Spleen (tissue), 11 donors: ENCODE measurements at regions not wholly inside any gene's neighbourhood (a gene's known extent, or its start where the extent isn't known, plus 50 kb on each side); places are given as distances from the start of the nearest gene placed in this dataset.

Source experiments
- DNase-seq: peaks from one replicate; pipeline ENCODE4 v3.0.0-alpha.2; 2020
- H3K27ac ChIP-seq, 8 donors: fragments of 200-600 bp; sonication (generic) in 7 of 8; 1 replicate in 4 of 8; 2 replicates in 4 of 8; pipeline versions ENCODE4 v1.5.0 to v1.8.0; 2016 to 2021; ENCODE audit warnings: inconsistent platforms in 4 of 8, mild to moderate bottlenecking in 4 of 8, moderate library complexity in 1 of 8
- H3K27me3 ChIP-seq, 7 donors: fragments of 200-600 bp; sonication (generic) in 6 of 7; replicated peaks in 1 of 7; 1 replicate in 4 of 7; 2 replicates in 3 of 7; pipeline versions ENCODE4 v1.5.0 to v1.8.0; 2016 to 2021; ENCODE audit warnings: inconsistent platforms in 3 of 7, mild to moderate bottlenecking in 1 of 7
- H3K36me3 ChIP-seq, 6 donors: fragments of 200-600 bp; sonication (generic) in 5 of 6; 1 replicate in 4 of 6; 2 replicates in 2 of 6; pipeline versions ENCODE4 v1.5.0 to v1.8.0; 2016 to 2021; ENCODE audit warnings: inconsistent platforms in 2 of 6
- H3K4me1 ChIP-seq, 6 donors: fragments of 200-600 bp; sonication (generic) in 5 of 6; 1 replicate in 3 of 6; 2 replicates in 3 of 6; pipeline versions ENCODE4 v1.5.0 to v1.8.0; 2016 to 2021; ENCODE audit warnings: inconsistent platforms in 3 of 6
- H3K4me3 ChIP-seq, 8 donors: fragments of 200-600 bp; sonication (generic) in 7 of 8; 1 replicate in 4 of 8; 2 replicates in 4 of 8; pipeline versions ENCODE4 v1.5.0 to v1.8.0; 2016 to 2021; ENCODE audit warnings: inconsistent platforms in 4 of 8, mild to moderate bottlenecking in 4 of 8, moderate library complexity in 2 of 8
- H3K9me3 ChIP-seq, 8 donors: fragments of 200-600 bp; sonication (generic) in 7 of 8; 1 replicate in 4 of 8; 2 replicates in 4 of 8; pipeline versions ENCODE4 v1.5.0 to v1.8.0; 2016 to 2021; ENCODE audit warnings: inconsistent platforms in 4 of 8
- CTCF ChIP-seq, 11 experiments: fragments of 200-600 bp in 7 of 11; fragments of 450-650 bp in 4 of 11; sonication (generic) in 4 of 11; IDR thresholded peaks in 8 of 11; conservative IDR thresholded peaks in 3 of 11; 1 replicate in 7 of 11; 2 replicates in 4 of 11; pipeline versions ENCODE4 v1.4.0 to v1.8.0; 2016 to 2021; ENCODE audit warnings: antibody characterized with exemption in 11 of 11, inconsistent platforms in 4 of 11, mild to moderate bottlenecking in 1 of 11
- POLR2A ChIP-seq, 3 donors: fragments of 450-650 bp; IDR thresholded peaks; one replicate each; pipeline ENCODE4 v1.5.1; 2017; ENCODE audit warnings: antibody characterized with exemption in 3 of 3, mild to moderate bottlenecking in 1 of 3
- POLR2AphosphoS5 ChIP-seq, 3 donors: sonication (generic); formaldehyde crosslinking; IDR thresholded peaks; one replicate each; pipeline ENCODE4 v1.5.1; 2017; ENCODE audit warnings: antibody characterized with exemption in 3 of 3
- WGBS, 5 donors: extraction: QIAGEN DNeasy Blood & Tissue Kit in 3 of 5; methylation state at CpG; one replicate each; pipeline versions ENCODE4 v1.1.5 to v1.1.7; 2013 to 2018; 5-methylcytosine and 5-hydroxymethylcytosine counted together
- intact Hi-C: fragments of 100-400 bp; cut with DNase I; formaldehyde crosslinking; loops from one replicate; pipeline ENCODE4 v1.15.0; 2023; ENCODE audit warnings: low total_unique reads
- donor health status: healthy with polysubstance abuse.
- donor health status: DM: no; HTN: no; CAD: no; lungs with moderate emphysema.
- donor health status: DM: no; HTN: no; CAD: no.
- donor health status: Bipolar disorder and iron deficiency.
- donor health status: healthy.
- donor health status: DM: no; HTN: no; CAD: no.
- donor health status: DM: yes; HTN: yes; CAD: no.

- Histone ChIP-seq H3K27me3 (no peaks in the 10 kb centered on the region), H3K9me3 (peaks cover 0 to 54% (median 34%) of the 10 kb centered on the region in 8 donors), H3K4me3 (no peak overlapping the region), H3K36me3 (no peaks in the 10 kb centered on the region), H3K4me1 (no peaks in the 10 kb centered on the region), H3K27ac (no peak overlapping the region)
- no peak for TF ChIP-seq POLR2AphosphoS5 (IDR thresholded peaks at IDR 0.05)
- TF ChIP-seq CTCF (IDR thresholded peaks at IDR 0.05 in 8 of 11, conservative IDR thresholded peaks at IDR 0.05 in 3 of 11): no peak
- no peak for TF ChIP-seq POLR2A (IDR thresholded peaks at IDR 0.05)
- WGBS, 5 donors: 38 to 59% (median 55%) methylated on average over 3 of the region's 3 CpGs
- intact Hi-C loops: no loop called here
- DNase-seq: no peak
Measured at GRCh38 chr2:122927197-122927596, 1097.9 kb upstream of the CNTNAP5 start.

GRCh38 chr2:122927710-122928557, 1097.2 kb upstream of the CNTNAP5 start:
- intact Hi-C loops: no loop called here
- Histone ChIP-seq H3K27me3 (no peaks in the 10 kb centered on the region), H3K27ac (no peak overlapping the region), H3K4me3 (no peak overlapping the region), H3K4me1 (no peaks in the 10 kb centered on the region), H3K36me3 (no peaks in the 10 kb centered on the region), H3K9me3 (peaks cover 0 to 53% (median 33%) of the 10 kb centered on the region in 8 donors)
- DNase-seq: no peak
- TF ChIP-seq POLR2A (IDR thresholded peaks at IDR 0.05) (no peak), POLR2AphosphoS5 (IDR thresholded peaks at IDR 0.05) (no peak), CTCF (IDR thresholded peaks at IDR 0.05 in 8 of 11, conservative IDR thresholded peaks at IDR 0.05 in 3 of 11) (no peak)
- WGBS, 5 donors: 80 to 94% (median 82%) methylated on average over 4 of the region's 4 CpGs

- H3K9me3 ChIP-seq: peaks cover 0 to 40% (median 25%) of the 10 kb centered on the region in 8 donors
- no peak for TF ChIP-seq POLR2A (IDR thresholded peaks at IDR 0.05)
- no peak for TF ChIP-seq CTCF (IDR thresholded peaks at IDR 0.05 in 8 of 11, conservative IDR thresholded peaks at IDR 0.05 in 3 of 11)
- no peak for TF ChIP-seq POLR2AphosphoS5 (IDR thresholded peaks at IDR 0.05)
- no peaks in the 10 kb centered on the region for H3K4me1 ChIP-seq
- H3K27me3 ChIP-seq: no peaks in the 10 kb centered on the region
- H3K4me3 ChIP-seq: no peak overlapping the region
- intact Hi-C loops: no loop called here
- 89 to 91% (median 91%) methylated on average over 1 of the region's 1 CpG for WGBS, 5 donors
- DNase-seq: no peak
- no peak overlapping the region for H3K27ac ChIP-seq
- no peaks in the 10 kb centered on the region for H3K36me3 ChIP-seq
Measured at GRCh38 chr2:122929347-122929746, 1095.7 kb upstream of the CNTNAP5 start.

- H3K27me3 ChIP-seq: no peaks in the 10 kb centered on the region
- no peaks in the 10 kb centered on the region for H3K9me3 ChIP-seq
- no peak overlapping the region for H3K4me3 ChIP-seq
- H3K27ac ChIP-seq: no peak overlapping the region
- intact Hi-C loops: no loop called here
- TF ChIP-seq CTCF (IDR thresholded peaks at IDR 0.05 in 8 of 11, conservative IDR thresholded peaks at IDR 0.05 in 3 of 11) (no peak), POLR2AphosphoS5 (IDR thresholded peaks at IDR 0.05) (no peak), POLR2A (IDR thresholded peaks at IDR 0.05) (no peak)
- DNase-seq: no peak
- H3K4me1 ChIP-seq: no peaks in the 10 kb centered on the region
- 34 to 49% (median 48%) methylated on average over 2 of the region's 2 CpGs for WGBS, 5 donors
- H3K36me3 ChIP-seq: no peaks in the 10 kb centered on the region
Measured at GRCh38 chr2:122935506-122935905, 1089.6 kb upstream of the CNTNAP5 start.
